HG02759 (cell line): ENCODE measurements at regions not wholly inside any gene's neighbourhood (a gene's known extent, or its start where the extent isn't known, plus 50 kb on each side); places are given as distances from the start of the nearest gene placed in this dataset.
A peak's percentile ranks its signal among the peaks of the same experiment; 100 is the strongest.
"Not testable (repeated sequence)": the region's sequence is repeated elsewhere in the genome, so short reads cannot be mapped to it uniquely, and the experiment has no call there.

Experiments
- ATAC-seq: cut with Tn5 transposase; IDR thresholded peaks from one replicate; pipeline ENCODE4 v1.9.1; 2021; ENCODE audit warnings: mild to moderate bottlenecking, moderate library complexity; ENCODE audit not compliant: unreplicated experiment

DNA sequence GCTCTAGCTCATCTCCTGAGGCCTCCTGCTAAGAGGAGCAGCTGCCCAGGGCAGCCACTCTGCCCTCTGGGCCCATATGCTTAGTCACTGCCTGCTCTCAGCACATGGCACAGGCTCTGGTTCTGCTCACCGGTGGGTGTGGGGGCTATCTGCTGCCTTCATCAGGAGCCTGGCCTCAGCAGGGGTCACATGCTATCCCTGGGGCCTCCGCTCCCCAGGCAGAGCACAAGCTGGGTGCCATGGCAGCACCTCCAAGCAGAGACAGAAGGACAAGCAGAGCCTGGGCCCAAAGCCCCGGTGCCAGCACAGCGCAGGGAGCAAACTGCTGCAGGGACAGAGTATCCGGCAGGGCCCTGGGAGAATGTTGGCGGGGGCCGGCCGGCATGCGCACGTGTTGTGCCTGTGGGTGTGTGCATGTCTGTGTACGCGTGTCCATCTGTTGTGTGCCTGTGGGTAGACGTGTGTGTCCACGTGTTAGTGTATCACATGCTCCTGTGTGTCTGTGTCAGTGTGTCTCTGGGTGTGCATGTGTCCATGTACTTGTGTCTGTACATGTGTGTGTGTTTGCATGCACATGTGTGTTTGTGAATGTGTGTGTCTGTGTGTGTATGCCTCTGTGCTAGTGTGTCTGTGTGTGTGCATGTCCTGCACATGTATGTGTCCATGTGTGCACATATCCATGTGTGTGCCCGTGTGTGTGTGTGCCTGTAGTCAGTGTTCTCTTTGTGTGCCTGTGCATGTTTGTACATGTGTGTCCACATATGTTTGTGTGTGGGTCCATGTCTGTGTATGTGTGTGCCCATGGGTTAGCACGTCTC lies 326.9 kb downstream of the TMEM121 start:
- ATAC-seq, result no peak

DNA sequence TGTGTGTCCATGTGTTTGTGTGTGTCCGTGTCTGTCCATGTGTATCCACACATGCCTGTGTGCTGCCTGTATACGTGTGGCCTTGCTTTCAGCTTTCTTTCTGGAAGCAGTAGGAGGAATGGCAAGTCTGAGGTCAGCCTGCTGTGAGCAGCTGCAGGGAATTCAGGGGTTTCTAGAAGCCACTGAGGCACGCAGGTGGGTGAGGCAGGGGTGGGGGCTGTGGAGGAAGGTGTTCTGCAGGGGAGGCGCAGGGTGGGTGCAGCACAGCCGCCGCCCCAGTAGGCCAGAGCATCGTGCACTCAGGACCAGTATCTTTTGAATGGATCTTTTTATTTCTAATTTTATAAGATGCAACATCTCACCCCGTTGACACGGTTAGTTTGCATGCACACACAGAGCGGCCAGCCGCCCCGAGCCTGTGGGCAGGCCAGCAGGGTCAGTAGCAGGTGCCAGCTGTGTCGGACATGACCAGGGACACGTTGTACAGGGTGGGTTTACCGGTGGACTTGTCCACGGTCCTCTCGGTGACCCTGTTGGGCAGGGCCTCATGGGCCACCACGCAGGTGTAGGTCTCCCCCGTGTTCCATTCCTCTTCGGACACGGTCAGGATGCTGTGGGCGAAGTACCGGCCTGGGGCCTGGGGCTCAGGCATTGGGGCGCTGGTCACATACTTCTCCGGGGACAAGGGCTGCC lies 327.7 kb downstream of the TMEM121 start:
- ATAC-seq, result no peak

DNA sequence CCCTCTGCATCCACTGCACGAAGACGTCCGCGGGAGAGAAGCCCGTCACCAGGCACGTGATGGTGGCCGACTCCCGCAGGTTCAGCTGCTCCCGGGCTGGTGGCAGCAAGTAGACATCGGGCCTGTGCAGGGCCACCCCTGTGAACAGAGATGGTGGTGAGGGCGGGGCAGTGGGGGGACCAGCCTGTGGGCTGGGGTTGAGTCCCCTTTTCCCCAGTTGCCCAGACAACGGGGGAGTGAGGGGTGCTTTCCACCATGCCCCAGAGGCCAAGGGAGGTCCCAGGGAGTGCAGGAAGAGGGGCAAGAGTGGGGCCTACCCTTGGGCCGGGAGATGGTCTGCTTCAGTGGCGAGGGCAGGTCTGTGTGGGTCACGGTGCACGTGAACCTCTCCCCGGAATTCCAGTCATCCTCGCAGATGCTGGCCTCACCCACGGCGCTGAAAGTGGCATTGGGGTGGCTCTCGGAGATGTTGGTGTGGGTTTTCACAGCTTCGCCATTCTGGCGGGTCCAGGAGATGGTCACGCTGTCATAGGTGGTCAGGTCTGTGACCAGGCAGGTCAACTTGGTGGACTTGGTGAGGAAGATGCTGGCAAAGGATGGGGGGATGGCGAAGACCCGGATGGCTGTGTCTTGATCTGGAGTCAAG lies 328.3 kb downstream of the TMEM121 start:
- no peak for ATAC-seq

DNA sequence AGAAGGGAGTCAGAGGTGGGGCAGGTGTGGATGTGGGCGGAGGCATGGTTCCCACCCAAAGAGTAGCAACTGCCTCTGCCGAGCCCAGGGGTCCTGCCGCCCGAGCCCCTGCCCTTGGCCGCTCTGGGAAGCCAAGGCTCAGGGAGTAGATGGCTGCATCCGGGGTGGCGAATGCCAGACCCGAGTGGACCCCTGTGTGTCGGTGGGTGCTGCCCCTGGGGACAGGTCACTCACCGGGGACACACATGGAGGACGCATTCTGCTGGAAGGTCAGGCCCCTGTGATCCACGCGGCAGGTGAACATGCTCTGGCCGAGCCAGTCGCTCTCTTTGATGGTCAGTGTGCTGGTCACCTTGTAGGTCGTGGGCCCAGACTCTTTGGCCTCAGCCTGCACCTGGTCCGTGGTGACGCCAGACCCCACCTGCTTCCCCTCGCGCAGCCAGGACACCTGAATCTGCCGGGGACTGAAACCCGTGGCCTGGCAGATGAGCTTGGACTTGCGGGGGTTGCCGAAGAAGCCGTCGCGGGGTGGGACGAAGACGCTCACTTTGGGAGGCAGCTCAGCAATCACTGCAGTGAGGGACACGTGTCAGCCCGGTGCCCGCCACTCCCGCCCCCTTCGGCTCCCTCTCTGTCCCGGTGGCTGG lies 329.0 kb downstream of the TMEM121 start:
- no peak for ATAC-seq

DNA sequence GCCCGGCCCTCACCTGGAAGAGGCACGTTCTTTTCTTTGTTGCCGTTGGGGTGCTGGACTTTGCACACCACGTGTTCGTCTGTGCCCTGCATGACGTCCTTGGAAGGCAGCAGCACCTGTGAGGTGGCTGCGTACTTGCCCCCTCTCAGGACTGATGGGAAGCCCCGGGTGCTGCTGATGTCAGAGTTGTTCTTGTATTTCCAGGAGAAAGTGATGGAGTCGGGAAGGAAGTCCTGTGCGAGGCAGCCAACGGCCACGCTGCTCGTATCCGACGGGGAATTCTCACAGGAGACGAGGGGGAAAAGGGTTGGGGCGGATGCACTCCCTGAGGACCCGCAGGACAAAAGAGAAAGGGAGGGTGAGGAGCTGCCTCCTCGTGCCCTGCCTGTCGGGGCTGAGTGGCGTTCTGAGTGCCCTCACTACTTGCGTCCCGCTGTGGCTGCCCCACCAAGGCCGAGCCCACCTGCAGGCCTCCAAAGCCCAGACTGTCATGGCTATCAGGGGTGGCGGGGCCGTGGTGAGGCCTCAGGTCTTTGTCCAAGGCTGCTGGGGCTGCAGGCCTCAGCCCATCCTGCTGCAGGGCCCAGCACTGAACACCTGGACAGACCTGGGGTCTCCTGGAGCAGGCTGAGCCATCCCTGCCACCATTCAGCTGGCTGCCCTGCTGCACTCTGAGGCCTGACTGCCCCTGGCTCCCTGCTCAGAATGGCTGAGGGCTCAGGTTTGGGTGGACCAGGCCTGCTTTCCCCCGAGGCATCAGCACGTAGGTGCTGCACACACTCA lies 329.7 kb downstream of the TMEM121 start:
- ATAC-seq, result no peak

DNA sequence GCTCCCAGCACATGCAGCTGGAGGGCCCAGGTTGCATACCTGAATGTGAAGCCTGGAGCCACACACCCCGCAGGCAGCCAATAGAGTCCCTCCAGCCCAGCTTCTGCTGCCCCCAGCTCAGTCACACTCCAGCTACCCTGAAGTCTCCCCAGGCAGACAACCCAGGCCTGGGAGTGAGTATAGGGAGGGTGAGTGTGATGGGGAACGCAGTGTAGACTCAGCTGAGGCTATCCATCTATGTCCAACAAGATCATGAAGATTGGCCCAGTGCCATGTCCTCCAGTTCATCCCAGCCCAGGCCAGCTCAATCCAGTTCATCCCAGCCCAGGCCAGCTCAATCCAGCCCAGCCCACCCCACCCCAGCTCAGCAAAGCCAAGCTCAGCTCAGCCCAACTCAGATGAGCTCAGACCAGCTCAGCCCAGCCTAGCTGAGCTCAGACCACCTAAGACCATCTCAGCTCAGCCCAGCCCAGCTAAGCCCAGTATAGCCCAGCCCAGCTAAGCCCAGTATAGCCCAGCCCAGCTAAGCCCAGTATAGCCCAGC lies 330.4 kb downstream of the TMEM121 start:
- no peak for ATAC-seq

DNA sequence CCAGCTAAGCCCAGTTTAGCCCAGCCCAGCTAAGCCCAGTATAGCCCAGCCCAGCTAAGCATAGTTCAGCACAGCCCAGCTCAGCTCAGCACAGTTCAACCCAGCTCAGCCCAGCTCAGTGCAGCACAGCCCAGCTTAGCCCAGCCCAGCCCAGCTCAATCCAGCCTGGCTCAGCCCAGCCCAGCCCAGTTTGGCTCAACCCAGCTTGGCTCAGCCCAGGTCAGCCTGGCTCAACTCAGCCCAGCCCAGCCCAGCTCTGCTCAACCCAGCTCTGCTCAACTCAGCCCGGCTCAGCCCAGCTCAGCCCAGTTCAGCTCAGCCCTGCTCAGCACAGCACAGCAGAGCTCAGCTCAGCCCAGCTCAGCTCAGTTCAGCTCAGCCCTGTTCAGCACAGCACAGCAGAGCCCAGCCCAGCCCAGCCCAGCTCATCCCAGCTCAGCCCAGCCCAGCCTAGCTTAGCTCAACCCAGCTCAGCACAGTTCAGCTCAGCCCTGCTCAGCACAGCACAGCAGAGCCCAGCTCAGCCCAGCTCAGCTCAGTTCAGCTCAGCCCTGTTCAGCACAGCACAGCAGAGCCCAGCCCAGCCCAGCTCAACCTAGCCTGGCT lies 330.9 kb downstream of the TMEM121 start:
- no peak for ATAC-seq

DNA sequence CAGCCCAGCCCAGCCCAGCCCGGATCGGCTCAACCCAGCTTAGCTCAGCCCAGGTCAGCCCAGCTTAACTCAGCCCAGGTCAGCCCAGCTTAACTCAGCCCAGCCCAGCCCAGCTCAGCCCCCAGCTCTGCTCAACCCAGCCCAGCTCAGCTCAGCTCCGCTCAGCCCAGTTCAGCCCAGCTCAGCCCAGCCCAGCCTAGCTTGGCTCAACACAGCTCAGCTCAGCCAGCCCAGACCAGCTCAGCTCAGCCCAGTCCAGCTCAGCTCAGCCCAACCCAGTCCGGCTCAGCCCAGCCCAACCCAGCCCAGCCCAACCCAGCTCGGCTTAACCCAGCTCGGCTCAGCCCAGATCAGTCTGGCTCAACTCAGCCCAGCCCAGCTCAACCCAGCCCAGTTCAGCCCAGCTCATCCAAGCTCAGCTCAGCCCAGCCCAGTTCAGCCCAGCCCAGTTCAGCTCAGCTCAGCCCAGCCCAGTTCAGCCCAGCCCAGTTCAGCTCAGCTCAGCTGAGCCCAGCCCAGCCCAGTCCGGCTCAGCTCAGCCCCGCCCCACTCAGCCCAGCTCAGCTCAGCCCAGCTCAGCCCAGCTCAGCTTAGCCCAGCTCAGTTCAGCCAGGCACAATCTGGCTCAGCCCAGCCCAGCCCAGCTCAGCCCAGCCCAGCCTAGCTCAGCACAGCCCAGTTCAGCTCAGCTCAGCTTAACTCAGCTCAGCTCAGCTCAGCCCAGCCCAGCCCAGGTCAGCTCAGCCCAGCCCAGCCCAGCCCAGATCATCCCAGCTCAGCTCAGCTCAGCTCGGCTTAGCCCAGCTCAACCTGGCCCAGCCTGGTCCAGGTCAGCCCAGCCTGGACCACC lies 331.7 kb downstream of the TMEM121 start:
- ATAC-seq, result no peak

DNA sequence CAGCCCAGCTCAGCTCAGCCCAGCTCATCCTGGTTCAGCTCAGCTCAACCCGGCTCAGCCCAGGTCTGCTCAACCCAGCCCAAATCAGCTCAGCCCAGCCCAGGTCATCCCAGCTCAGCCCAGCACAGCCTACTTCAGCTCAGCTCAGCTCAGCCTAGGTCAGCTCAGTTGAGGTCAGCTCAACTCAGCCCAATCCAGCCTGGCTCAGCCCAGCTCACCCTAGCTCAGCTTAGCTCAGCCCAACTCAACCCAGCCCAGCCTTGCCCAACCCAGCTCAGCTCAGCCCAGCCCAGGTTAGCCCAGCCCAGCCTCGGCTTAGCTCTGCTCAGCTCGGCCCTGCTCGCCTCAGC lies 332.3 kb downstream of the TMEM121 start:
- no peak for ATAC-seq

DNA sequence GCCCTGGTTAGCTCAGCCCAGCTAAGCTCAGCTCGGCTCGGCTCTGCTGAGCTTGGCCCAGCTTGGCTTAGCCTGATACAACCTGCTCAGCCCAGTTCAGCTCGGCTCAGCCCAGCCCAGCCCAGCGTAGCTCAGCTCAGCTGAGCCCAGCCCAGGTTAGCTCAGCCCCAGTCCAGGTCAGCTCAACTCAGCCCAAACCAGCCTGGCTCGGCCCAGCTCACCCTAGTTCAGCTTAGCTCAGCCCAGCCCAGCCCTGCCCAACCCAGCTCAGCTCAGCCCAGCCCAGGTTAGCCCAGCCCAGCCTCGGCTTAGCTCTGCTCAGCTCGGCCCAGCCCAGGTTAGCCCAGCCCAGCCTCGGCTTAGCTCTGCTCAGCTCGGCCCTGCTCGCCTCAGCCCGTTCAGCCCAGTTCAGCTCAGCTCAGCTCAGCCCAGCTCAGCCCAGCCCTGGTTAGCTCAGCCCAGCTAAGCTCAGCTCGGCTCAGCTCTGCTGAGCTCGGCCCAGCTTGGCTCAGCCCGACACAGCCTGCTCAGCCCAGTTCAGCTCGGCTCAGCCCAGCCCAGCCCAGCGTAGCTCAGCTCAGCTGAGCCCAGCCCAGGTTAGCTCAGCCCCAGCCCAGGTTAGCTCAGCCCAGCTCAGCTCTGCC lies 332.8 kb downstream of the TMEM121 start:
- ATAC-seq, result not testable (repeated sequence)

DNA sequence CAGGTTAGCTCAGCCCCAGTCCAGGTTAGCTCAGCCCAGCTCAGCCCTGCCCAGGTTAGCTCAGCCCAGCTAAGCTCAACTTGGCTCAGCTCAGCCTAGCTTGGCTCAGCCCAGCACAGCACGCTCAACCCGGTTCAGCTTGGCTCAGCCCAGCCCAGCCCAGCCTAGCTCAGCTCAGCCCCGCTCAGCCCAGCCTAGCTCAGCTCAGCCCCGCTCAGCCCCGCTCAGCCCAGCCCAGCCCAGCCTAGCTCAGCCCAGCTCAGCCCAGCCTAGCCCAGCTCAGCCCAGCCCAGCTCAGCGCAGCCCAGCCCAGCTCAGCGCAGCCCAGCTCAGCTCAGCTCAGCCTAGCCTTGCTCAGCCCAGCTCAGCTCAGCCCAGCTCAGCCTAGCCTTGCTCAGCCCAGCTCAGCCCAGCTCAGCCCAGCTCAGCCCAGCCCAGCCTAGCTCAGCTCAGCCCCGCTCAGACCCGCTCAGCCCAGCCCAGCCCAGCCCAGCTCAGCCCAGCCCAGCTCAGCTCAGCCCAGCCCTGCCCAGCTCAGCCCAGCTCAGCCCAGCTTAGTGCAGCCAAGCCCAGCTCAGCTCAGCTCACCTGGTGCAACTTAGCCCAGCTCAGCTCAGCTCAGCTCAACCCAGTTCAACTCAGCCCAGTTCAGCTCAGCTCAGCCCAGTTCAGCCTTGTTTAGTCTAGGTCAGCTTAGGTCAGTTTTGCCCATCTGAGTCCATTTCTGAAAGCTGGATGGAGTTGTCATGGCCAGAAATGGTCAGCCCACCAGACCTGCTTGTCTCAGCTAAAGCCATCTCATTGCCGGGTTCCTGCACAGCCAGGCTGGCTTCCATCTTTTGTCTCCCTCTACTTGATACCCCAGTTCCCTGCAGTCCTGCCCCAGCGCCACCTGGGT lies 333.6 kb downstream of the TMEM121 start:
- ATAC-seq, result no peak

DNA sequence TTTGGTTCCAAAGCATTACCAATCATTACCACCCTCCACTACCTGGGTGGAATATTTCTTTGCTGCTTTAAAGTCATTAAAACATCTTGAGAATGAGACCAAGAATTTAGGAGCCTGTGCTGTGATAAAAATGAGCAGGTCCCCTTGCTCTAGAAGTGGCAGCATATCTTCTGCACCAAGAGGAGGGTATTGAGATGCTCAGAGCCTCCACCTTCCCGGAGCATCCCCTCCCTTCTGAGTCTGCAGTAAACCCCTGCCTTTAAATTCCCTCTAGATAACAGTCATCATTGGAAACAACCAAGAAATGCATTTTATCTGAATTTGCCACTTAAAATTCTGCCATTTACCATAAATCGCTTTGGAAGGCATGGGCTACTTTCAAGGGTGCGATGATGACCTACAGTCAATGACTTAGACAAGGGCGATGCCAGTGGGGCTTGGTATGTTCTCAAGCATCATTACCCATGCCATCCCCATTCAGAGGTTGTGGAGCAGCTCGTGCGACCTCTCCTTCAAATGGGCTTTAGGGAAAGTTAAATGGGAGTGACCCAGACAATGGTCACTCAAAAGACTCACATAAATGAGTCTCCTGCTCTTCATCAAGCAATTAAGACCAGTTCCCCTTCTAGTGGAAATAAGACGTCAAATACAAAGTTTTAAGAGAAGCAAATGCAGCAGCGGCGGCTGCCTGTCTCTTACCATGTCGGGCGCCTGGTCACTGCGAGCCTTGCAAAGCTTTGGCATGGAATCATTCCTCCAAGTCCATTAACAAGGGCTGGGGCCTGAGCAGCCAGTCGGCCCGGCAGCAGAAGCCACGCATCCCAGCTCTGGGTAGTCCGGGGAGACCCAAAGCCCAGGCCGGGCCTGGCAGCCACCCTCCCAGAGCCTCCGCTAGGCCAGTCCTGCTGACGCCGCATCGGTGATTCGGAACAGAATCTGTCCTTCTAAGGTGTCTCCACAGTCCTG lies 334.5 kb downstream of the TMEM121 start:
- ATAC-seq, result no peak

DNA sequence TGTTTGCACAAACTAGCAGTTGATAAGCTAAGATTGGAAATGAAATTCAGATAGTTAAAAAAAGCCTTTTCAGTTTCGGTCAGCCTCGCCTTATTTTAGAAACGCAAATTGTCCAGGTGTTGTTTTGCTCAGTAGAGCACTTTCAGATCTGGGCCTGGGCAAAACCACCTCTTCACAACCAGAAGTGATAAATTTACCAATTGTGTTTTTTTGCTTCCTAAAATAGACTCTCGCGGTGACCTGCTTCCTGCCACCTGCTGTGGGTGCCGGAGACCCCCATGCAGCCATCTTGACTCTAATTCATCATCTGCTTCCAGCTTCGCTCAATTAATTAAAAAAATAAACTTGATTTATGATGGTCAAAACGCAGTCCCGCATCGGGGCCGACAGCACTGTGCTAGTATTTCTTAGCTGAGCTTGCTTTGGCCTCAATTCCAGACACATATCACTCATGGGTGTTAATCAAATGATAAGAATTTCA lies 335.6 kb downstream of the TMEM121 start:
- ATAC-seq, result peak; percentile 47

DNA sequence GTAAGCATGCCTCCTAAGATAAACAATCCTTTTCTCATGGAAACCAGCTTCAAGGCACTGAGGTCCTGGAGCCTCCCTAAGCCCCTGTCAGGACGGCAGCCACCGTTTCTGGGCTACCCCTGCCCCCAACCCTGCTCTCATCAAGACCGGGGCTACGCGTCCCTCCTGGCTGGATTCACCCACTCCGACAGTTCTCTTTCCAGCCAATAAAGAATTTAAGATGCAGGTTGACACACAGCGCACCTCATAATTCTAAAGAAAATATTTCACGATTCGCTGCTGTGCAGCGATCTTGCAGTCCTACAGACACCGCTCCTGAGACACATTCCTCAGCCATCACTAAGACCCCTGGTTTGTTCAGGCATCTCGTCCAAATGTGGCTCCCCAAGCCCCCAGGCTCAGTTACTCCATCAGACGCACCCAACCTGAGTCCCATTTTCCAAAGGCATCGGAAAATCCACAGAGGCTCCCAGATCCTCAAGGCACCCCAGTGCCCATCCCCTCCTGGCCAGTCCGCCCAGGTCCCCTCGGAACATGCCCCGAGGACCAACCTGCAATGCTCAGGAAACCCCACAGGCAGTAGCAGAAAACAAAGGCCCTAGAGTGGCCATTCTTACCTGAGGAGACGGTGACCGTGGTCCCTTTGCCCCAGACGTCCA lies 336.3 kb downstream of the TMEM121 start:
- ATAC-seq, result no peak

DNA sequence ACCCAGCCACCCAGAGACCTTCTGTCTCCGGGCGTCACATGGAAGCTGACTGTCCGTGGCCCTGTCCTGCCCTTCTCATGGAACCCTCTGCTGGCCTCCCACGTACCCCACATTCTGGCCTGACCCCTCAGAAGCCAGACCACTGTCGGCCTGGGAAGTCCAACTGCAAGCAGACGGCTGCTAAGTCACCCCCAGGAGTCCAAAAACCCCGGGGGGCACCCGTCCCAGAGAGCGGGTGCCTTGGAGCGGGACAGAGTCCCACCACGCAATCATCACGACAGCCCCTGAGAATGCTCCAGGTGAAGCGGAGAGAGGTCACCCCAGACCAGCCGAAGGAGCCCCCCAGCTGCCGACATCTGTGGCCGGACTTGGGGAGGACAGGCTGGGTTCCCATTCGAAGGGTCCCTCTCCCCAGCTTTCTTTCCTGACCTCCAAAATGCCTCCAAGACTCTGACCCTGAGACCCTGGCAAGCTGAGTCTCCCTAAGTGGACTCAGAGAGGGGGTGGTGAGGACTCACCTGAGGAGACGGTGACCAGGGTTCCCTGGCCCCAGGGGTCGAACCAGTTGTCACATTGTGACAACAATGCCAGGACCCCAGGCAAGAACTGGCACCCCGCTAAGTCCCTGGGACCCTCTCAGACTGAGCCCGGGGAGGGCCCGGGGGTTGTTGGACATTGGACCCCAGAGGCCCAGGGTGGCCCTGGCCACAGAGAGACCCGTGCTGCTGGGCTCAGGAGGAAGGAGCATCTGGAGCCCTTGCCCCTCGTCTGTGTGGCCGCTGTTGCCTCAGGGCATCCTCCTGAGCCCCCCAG lies 337.1 kb downstream of the TMEM121 start:
- ATAC-seq, result no peak
